Left hindlimb (tissue), 1 donor: ENCODE measurements at regions not wholly inside any gene's neighbourhood (a gene's known extent, or its start where the extent isn't known, plus 50 kb on each side); places are given as distances from the start of the nearest gene placed in this dataset.
A peak's percentile ranks its signal among the peaks of the same experiment; 100 is the strongest.

Source experiments
- DNase-seq: peaks from one replicate; pipeline ENCODE4 v3.0.0-alpha.2; 2018

DNA sequence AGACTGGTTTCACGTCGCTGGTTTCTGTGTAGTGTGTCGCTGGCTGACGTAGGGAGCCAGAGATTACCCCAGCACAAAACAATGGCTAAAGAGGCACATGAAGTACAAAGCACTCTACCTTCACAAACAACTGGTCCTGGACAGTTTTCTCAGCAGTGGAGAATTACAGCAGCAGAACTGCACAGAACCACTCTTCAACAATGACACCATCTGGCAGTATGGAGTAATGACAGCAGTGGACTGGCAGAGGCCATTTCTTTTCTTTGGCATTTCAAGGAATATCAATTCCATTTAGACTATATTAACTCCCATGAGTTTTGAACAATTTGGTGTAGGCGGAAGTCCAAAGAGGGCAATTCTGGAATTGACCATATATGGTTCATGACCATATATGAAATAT is 1074.1 kb downstream of the AACS start:
- no peak for DNase-seq

DNA sequence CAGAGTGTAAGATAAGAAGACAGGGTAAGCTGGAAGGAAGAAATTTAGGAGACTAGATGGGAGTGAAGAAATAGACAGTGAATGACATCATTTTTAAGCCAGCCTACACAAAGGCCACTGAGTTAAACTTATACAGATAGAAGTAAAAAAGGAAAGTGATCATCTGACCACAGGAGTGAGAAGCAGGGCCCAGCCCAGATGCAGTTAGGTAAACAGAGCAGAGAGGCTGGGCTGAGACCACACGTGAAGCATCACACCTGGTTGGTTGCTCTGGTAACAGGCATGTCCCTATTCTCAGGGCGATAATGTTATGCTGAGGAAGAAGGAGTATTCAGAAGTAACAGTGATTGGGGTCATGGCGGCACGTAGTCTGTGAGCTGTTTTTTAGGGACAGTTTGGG is 1079.4 kb downstream of the AACS start:
- DNase-seq, result no peak

DNA sequence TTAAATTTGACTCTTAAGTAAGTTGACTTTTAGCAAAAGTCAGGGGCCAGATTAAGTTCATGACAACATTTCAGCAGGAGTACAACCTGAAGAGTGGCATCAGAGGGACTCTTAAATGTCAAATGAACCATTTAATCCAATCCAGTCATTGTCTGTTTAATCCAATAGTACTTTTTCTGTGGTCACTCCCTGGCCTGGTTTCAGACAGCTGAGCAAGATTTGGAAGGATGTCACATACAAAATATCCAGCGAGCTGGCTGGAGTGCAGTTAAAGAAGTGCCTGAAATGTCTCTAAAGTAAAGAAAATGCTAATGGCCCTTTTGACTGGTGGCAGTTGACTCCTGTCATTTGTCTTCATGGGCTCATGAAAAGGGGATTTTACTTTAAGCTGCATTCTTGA is 1082.1 kb downstream of the AACS start:
- no peak for DNase-seq

DNA sequence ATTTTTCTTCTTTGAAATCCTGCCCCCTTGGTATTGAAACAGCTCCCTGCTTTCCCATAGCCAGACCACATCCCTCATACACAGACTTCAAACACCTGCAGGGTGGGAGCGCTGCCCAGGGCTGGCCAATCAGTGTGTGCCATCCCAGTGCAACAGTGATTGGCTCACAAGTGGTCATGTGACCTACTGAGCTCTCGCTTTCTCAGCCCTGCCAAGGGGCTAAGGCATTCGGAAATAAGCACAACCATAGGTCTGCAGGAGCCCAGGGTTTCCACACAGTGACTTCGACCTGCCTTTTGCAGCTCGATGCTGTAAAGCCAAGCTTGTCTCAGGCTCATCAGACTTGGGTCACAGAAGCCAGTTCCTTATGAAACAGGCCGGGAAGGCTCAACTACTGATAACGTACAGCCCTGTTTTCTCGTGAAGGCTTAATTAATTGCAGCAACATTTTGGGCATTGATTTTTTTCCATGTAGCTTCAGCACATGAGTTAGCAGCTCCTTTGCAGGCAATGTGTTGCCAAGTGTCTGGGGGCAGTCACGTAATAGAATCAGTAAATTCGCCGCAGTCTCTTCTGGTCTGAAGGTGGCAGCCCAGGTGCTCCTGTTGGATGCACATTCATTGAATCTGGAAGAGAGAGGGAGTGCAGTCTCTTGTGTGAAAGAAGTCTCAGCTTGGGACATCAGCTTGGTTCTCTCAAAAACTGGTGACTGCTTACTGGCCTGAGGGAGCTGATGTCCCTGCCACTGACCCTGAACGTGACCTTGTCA is 1091.8 kb downstream of the AACS start:
- DNase-seq, result no peak

DNA sequence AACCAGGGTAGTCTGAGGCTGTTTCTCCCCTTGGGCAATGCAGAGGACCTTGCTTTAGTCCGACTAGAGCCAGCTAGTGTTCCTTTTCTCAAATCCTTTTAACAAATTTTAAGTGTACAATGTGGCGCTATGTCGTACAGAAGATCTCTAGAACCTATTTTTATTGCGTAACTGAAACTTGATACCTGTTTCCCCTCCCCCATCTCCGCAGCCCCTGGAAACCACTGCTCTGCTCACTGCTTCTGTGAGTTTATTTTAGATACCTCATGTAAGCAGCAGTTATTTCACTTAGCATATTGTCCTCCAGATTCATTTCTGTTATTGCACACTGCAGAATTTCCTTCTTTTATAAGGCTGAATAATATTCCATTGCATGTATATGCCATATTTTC is 1092.3 kb downstream of the AACS start:
- no peak for DNase-seq

DNA sequence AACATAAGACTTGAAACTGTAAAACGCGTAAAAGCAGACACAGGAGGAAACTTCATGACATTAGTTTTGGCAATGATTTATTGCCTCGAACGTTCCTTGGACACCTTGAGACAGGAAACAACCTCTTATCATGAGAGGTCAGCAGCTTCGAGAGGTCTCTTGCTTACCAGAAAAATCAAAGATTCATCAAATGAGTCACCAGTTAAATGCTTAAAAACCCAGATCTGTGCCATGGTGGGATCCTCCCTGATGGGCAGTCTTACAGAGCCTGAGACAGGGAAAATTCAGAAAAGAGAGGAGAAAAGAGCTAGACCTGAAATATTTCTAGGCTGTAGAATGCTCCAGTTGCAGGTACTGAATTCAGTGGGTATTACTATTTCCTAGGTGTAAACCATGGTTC is 1093.9 kb downstream of the AACS start:
- DNase-seq, result no peak

DNA sequence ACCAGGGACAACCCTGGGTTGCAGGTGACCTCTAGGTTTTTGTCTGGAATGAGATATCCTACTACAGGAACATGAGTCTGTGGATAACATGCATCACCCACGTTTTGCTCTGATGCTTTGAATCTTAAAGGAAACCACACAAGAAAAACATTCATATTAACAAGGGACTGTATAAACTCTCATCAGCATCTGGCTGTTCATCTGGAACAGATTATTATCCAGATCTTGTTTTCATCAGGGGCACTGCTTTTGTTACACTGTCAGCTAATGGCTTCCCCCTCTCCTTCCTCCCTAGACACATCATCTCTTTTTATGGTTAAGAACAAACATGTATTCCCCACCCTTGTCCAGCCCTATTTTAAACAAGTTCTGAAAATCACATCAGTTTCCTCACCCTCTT is 1095.7 kb downstream of the AACS start:
- no peak for DNase-seq

DNA sequence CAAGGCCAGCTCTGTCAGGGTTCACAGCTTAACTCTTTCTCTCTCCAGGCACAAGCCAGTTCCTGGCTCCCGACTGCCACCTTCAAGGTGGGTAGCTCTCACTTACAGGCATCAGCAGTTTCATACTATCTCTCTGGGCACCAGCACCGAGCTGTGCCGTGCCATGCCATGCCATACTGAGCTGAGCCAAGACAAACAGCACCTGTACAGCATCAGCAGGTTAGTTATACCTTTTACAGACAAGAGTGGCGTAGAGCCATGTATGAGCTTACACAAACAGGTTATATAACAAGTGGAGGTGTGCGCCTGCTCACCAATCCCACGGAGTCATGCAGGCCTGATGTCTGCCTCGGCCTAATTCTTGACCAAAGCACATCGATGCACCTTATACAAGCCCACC is 1098.7 kb downstream of the AACS start:
- DNase-seq, result no peak

DNA sequence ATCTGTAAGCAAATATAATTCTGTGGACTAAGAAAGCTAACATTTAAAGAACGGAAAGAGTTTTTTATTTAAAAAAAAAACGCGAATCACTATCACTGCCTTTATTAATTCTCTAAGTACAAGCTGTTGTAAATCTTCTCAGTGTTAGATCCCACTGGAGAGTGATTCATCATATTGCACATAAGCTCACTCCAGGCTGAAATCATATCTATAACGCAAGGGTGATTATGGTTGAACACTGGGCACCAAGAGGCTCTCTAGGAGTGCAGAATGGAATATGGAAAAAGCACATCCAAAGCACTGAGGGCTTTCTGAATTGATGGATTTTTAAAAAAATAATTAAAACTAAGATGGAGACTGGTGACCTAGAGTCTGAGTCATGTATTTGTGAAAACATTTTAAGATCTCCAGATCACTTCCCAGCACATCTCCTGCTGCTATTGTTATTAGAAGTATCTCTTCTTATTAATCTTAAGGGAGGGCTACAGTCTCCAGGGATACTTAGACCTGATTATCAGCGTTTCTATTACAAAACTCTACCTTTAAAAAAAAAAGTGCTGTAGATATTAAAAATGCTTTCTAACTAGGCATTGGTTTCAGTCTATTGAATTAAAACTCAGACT is 1106.8 kb downstream of the AACS start:
- DNase-seq, result no peak

DNA sequence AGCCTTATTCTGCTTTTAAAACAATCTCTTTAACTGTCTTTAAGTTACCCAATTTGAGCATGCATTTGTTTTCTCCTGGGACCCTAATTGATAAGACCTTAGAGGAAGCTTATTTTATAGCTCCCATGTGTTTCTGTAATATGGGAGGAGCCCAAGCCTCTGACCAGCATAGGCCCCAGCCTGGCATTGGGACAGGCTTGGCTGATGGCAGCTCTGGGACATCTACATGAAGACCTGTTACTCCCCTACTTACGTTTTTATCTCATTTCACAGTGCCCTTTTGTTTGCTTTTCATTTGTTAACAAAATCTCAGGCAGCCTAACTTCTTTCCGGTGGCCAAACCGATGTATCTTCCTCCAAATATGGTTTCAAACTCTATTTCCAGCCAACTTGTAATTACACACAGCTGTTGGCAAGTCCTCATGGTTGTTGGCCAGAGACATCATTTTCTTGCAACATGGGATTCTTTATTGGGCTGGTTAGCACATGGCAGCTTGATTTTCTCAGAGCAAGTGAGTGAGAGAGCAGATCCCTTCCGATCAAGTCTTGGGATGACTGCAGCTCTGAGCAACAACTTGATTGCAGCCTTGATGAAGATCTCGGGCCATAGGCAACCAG is 1117.5 kb downstream of the AACS start:
- peak; percentile 34 for DNase-seq

DNA sequence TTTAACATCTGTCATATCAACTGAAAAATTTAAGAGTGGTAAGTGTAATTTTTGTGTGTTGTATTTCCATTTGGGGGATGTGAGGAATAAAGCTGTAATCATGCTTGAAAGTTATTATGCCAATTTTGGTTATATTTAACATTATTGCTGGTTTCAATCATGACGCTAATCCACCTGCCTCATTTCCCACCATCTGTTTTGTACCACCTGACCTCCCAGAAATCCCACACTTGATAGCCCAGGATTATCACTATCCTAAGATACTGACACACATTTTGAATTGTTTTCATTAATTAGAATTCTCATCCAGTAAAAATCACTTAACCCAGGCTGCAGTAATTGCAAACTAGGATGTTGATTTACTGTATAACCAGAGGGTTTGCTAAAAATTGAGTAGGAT is 1119.8 kb downstream of the AACS start:
- no peak for DNase-seq

DNA sequence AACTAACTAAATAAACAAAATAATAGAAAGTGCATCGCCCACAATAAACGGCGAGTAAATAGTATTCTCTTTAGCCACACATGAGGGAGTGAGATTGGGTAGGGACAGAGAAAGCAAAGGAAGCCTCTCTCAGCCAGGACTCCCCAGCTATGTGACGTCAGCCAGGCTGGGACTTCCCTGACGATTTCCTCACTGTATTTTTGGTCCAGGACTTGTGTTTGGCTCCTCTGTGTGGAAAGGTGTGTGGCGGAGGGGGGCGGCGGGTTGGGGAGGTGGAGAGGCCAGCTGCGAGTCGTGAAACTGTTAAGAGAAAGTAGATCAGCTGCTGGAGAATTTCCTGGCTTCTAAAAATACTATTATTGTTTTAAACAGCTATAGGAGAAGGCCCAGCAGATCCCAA is 1124.6 kb downstream of the AACS start:
- DNase-seq, result peak; percentile 44

DNA sequence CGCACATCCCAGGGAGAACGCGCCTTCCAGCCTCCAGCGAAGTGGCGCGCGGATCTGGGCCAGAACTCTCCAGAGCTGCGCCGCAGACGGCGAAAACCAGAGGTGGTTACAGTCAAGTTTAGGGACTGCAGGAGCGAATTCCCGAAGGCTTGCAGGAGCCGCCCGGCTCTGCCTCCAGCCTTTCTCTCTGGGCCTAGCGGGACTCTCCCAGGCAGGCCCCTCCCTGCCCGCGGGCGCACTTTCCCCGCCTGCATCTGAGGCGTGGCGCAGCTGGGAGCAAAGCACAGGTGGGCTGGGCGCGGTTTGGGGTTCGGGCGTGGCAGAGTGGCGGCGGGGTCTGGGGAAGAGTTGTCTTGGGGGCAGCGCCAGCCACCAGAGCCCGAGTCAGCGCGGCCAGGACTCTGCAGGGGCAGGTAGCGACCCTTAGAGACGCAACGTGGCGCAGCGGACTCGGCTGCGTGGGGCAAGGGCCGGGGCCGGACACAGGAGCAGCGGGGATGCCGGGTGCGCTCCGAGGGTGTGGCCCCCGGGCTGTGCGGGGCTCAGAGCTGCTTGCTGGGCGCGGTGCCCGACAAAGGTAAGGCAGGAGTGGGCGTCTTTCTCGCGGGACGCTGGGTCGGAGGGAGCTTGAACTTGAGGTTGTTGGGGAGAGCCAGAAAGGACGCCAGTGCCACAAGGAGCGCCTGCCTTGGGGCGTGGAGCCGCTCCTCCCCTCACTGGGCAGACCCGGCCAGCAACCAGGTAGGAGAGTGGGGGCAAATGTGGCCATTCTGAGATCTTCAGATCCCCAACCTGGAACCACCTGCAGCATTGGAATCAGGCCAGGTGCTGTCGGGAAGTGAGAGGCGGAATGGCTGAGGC is 1126.0 kb downstream of the AACS start:
- DNase-seq, result no peak

DNA sequence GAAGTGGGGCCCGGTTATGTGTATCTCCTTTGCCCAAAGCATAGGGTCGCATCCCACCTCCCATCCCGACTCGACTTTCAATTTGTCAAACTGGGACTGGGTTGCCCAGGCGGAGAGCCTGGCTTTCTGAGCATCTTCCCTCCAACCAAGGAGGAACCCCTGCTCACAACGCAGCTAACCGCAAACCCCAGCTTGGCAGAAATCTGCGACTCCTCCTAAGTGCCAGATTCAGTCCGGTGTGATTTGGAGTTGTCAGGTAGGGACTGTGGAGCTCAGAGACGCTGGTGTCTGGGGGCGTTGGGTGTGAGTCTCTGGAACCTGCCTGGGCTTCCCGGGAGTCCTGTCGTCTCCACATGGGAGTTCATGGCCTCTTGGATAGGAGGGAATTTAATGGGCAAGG is 1126.7 kb downstream of the AACS start:
- no peak for DNase-seq

DNA sequence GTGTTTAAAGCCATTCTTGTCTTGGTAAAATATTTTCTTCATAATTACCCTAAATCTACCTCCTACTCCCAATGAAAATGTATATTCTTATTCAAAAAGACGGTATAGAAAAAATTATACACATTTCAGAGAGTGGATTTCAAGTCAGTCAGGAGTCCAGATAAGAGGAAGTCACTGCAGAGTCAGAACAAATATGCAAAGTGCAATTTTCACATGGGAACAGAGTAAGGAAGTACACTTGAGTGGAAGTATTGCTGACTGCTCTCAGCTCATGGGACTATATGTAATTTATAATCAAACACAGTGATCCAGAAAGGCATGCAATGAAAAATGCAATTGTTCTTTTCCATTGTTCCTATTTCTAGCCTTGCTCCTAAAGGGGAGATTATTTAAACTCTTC is 1128.0 kb downstream of the AACS start:
- DNase-seq, result no peak

DNA sequence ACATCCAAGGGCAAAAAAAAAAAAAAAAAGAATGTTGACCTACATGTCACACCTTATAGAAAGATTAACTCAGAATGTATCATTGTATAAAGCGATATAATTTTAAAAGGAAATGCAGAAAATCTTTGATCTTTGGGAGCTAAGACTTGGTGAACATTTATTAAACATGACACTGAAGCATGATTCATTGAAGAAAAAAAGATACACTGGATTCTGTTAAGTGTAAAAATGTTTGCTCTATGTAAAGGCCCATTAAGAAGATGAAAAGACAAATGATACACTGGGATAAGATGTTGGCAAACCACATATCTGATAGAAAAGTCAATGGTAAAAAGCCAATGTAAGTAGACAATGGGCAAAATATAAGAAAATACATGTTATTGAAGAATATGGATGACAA is 1131.0 kb downstream of the AACS start:
- DNase-seq, result no peak

DNA sequence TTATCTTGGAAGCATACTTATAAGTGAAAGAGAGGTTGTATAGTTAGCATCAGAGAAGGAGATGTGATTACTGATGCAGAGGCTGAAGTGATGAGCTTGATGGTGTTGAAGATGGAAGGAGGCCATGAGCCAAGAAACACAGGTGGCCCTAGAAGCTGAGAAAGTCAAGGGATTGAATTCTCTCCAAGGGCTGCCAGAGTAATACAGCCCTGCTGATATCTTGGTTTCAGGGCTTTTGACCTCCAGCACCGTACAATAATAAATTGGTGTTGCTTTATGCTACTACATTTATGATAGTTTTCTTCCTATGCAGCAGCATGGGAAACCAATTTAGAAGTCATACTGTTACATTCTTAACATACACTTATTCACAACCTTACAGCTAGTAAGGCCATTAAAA is 1133.3 kb downstream of the AACS start:
- no peak for DNase-seq

DNA sequence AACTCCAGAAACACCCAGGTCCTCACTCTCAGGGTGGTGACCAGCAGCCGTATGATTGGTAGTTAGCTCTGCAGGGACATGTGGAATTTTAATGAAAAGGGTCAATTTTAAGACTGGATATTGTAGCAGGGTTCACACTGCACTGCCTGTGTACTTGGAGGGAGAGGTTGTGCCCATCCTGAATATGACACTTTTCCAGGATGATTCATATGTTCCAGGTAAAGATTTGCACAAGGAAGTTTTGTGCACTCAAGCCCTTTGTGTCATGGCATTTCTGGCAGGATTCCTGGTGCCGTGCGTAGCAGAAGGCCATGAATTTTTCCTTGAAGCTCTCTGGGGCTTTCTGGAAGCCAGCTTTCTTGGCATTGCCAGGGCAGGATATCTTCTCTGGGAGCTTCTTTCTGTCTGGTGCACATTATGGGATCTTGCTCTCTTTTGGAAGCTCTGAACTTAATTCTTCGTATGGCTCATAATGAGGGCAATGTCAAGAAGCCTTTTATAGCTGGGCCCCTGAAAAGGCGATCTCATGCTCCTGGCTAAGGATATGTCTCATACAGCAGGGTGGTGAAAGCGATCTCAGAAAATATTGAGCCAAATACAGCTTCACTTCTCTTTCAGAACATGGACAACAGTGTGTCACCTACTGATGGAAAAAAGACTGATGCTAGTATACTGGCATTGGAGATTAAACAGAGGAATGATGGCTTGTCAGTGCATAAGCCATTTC is 1133.9 kb downstream of the AACS start:
- no peak for DNase-seq

DNA sequence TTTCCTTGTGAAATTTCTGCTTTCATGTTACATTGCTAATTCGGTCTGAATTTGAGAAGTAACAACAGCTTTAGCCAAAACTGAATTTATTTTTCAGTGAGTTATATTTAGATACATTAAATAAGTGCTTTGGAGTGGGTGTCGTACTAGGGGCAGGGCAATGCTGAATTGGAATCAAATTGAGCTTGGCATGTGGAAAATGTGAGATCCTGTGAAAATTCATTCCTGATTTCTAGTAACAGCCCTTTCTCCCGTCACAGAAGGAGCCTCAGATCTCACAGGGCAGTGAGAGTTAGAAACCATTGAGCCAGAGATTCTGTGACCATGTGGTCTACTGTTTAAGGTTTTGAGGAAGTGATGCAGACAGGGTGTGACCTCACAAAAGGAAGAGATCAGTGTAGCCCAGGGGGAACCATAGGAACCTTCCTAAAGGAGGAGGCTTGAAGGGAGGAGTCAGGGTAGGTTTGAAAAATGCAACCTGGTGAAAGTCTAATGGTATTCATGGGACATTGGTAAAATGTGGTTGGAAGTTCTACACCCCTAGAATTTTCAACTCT is 1136.8 kb downstream of the AACS start:
- no peak for DNase-seq

DNA sequence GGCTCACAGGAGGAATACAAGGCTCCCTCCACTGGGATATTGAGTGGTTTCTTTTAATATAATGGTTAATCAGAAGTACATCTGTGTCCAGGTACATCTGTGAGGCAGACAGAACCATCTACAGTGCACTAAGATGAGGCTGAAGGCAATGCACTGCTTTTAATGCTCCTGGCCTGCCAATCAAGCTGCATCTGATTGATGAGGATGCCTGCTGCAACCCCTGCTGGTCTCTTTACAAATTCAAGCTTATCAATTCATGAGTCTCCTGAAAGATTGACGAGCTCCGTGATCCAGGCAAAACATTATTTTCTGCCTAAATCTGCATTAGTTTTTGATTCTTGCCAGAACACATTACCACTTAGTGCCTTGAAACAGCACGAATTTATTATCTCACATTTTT is 1139.1 kb downstream of the AACS start:
- no peak for DNase-seq

DNA sequence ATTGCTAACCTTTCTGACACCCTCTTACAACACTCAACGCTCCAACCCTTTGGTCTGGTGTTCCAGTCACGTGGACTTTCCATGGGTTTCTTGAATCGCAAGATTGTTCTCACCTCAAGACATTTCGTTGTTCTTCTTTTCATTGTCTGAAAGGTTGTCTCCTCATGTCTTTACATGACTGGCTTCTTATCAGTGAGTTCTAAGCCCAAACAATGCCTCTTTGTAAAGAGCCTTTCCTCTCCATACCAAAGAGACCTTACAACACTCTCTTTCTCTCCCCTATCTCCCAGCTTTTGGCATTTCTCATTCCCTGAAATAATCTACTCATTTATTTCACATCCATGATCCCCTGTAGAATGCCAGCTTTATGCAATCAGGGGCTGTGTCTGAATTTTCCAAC is 1144.8 kb downstream of the AACS start:
- no peak for DNase-seq

DNA sequence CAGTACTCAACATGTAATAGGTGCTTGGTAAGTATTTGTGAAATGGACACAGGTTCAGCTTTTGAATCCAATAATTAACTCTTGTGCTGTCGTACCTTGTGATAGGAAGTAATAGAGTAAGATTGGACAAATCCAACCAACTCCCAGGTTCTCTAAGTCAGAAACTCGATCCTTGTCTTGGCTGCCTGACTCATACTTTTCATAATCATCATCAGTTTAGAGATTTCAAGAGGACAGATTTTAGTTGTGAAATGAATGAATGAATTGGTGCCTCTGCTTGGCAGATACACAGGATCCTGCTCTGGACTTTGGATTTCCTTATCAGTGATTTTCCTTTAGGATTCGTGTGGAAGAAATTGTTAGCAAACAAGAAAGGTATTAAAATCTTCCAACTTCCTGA is 1145.2 kb downstream of the AACS start:
- DNase-seq, result no peak

DNA sequence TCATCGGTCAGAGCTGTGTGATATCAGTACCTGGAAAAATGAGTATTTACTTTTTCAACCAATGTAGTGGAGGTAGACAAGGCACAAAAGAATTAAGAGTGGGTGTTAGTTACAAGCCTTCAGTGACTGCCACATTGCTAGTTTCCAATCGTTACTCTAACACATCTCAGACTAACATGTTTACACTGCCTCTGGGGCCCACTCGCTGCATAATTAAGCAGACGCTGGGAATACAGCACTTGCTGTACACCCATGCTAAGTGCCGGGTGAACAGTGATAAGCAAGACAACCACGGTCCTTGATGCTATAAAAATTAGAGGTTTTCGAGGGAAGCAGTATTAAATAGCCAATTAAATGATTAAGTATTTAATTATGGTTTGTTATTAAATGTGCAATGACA is 1147.6 kb downstream of the AACS start:
- no peak for DNase-seq
